ENCODE measurements at regions not wholly inside any gene's neighbourhood (a gene's known extent, or its start where the extent isn't known, plus 50 kb on each side); places are given as distances from the start of the nearest gene placed in this dataset.

- no peak overlapping the region for H3K4me3 ChIP-seq (ENCODE audit: low read depth, low read length)
- TF ChIP-seq CTCF (IDR thresholded peaks at IDR 0.05; ENCODE audit: low read depth, low read length), result no peak
These were observed 521.2 kb downstream of the ANKRD50 start for GRCh38 chr4:124191329-124191728.

GRCh38 chr4:124192544-124192943, 520.0 kb downstream of the ANKRD50 start:
- H3K4me3 ChIP-seq (ENCODE audit: low read depth, low read length), result no peak overlapping the region
- no peak for TF ChIP-seq CTCF (IDR thresholded peaks at IDR 0.05; ENCODE audit: low read depth, low read length)

GRCh38 chr4:124199185-124199584, 513.3 kb downstream of the ANKRD50 start:
- TF ChIP-seq CTCF (IDR thresholded peaks at IDR 0.05; ENCODE audit: low read depth, low read length), result no peak
- no peak overlapping the region for H3K4me3 ChIP-seq (ENCODE audit: low read depth, low read length)

- no peak for TF ChIP-seq CTCF (IDR thresholded peaks at IDR 0.05; ENCODE audit: low read depth, low read length)
- H3K4me3 ChIP-seq (ENCODE audit: low read depth, low read length), result no peak overlapping the region
These were observed 512.8 kb downstream of the ANKRD50 start for GRCh38 chr4:124199755-124200154.

GRCh38 chr4:124201636-124202035, 510.9 kb downstream of the ANKRD50 start:
- no peak for TF ChIP-seq CTCF (IDR thresholded peaks at IDR 0.05; ENCODE audit: low read depth, low read length)
- no peak overlapping the region for H3K4me3 ChIP-seq (ENCODE audit: low read depth, low read length)

GRCh38 chr4:124202099-124202498, 510.4 kb downstream of the ANKRD50 start:
- TF ChIP-seq CTCF (IDR thresholded peaks at IDR 0.05; ENCODE audit: low read depth, low read length), result no peak
- H3K4me3 ChIP-seq (ENCODE audit: low read depth, low read length), result no peak overlapping the region

- no peak overlapping the region for H3K4me3 ChIP-seq (ENCODE audit: low read depth, low read length)
- no peak for TF ChIP-seq CTCF (IDR thresholded peaks at IDR 0.05; ENCODE audit: low read depth, low read length)
These were observed 508.8 kb downstream of the ANKRD50 start for GRCh38 chr4:124203613-124204238.
